CD4-positive, alpha-beta T cell (primary cell): ENCODE measurements at regions not wholly inside any gene's neighbourhood (a gene's known extent, or its start where the extent isn't known, plus 50 kb on each side); places are given as distances from the start of the nearest gene placed in this dataset.

ENCODE experiments used
- ATAC-seq: fragments of 200-7000 bp; cut with Tn5 transposase; one replicate; pipeline ENCODE4 v1.10.0; 2022; ENCODE audit warnings: mild to moderate bottlenecking; ENCODE audit not compliant: poor library complexity
- CTCF ChIA-PET: fragments of 350-600 bp; sonication (Branson Sonifier 250); formaldehyde crosslinking; loops from one replicate; lab custom pipeline; 2021; ENCODE audit warnings: antibody characterized with exemption, inconsistent platforms; lab: Charles Lee
- POLR2A ChIA-PET: fragments of 350-600 bp; sonication (Branson Sonifier 250); formaldehyde crosslinking; loops from one replicate; lab custom pipeline; 2021; ENCODE audit warnings: antibody characterized with exemption, inconsistent platforms; lab: Charles Lee
- DNase-seq, 14 experiments: peaks; one replicate each; pipeline ENCODE4 v3.0.0-alpha.2; 2013 to 2020; ENCODE audit warnings: mixed read lengths in 2 of 14
- H3K27ac ChIP-seq, 2 donors: one replicate each; pipeline versions ENCODE4 v1.5.1 to v1.7.0; 2013; ENCODE audit warnings: low read length in 2 of 2, low read depth in 1 of 2, mild to moderate bottlenecking in 1 of 2
- H3K27me3 ChIP-seq, 2 experiments: 1 replicate in 1 of 2; 2 replicates in 1 of 2; pipeline versions ENCODE4 v1.6.1 to v1.7.0; 2013; ENCODE audit warnings: low read length in 2 of 2, control low read depth in 1 of 2, mild to moderate bottlenecking in 1 of 2, moderate library complexity in 1 of 2; ENCODE audit not compliant: insufficient read depth in 2 of 2, control insufficient read depth in 1 of 2
- H3K36me3 ChIP-seq: one replicate; pipeline ENCODE4 v1.6.1; 2013; ENCODE audit warnings: low read length, control low read depth; ENCODE audit not compliant: insufficient read depth
- H3K4me1 ChIP-seq: one replicate; pipeline ENCODE4 v1.6.1; 2013; ENCODE audit warnings: low read length, control low read depth; ENCODE audit not compliant: insufficient read depth
- H3K4me3 ChIP-seq: one replicate; pipeline ENCODE4 v1.5.1; 2013; ENCODE audit warnings: mild to moderate bottlenecking, low read length, moderate library complexity
- H3K9me3 ChIP-seq, 2 experiments: 1 replicate in 1 of 2; 2 replicates in 1 of 2; pipeline versions ENCODE4 v1.6.1 to v1.7.0; 2013; ENCODE audit warnings: low read length in 2 of 2, mild to moderate bottlenecking in 2 of 2, control low read depth in 1 of 2, moderate library complexity in 1 of 2; ENCODE audit not compliant: control insufficient read depth in 1 of 2, insufficient read depth in 1 of 2
- H3K27ac Mint-ChIP-seq: one replicate; pipeline ENCODE4 v1.8.0; 2020; ENCODE audit warnings: mixed read lengths
- H3K27me3 Mint-ChIP-seq: one replicate; pipeline ENCODE4 v1.8.0; 2021; ENCODE audit warnings: mixed read lengths
- H3K36me3 Mint-ChIP-seq: one replicate; pipeline ENCODE4 v1.8.0; 2021; ENCODE audit warnings: low read depth, mixed read lengths
- H3K4me1 Mint-ChIP-seq: one replicate; pipeline ENCODE4 v1.8.0; 2021; ENCODE audit warnings: low read depth, mixed read lengths
- H3K4me3 Mint-ChIP-seq: one replicate; pipeline ENCODE4 v1.8.0; 2020; ENCODE audit warnings: mild to moderate bottlenecking, mixed read lengths
- H3K9me3 Mint-ChIP-seq: one replicate; pipeline ENCODE4 v1.8.0; 2020; ENCODE audit warnings: mixed read lengths
- CTCF ChIP-seq: fragments of 200-600 bp; IDR thresholded peaks from one replicate; pipeline ENCODE4 v1.8.0; 2022; ENCODE audit warnings: antibody characterized with exemption, mild to moderate bottlenecking
- intact Hi-C, 2 experiments: fragments of 100-400 bp; cut with DNase I in 1 of 2; cut with micrococcal nuclease in 1 of 2; formaldehyde crosslinking; loops; one replicate each; pipeline versions ENCODE4 v1.15.1 to v1.9.0; 2023 to 2025; cut with DNase I, micrococcal nuclease

- no peak for ATAC-seq
- intact Hi-C loops, result no loop called here
- H3K4me1 Mint-ChIP-seq, result no peaks in the 10 kb centered on the region
- no peak for DNase-seq
- Histone ChIP-seq H3K27me3 (no peaks in the 10 kb centered on the region), H3K36me3 (no peaks in the 10 kb centered on the region), H3K4me1 (no peaks in the 10 kb centered on the region), H3K9me3 (peaks cover 0 to 12% of the 10 kb centered on the region in 2 experiments), H3K27ac (no peak overlapping the region), H3K4me3 (no peak overlapping the region)
- H3K4me3 Mint-ChIP-seq, result no peak overlapping the region
- H3K27me3 Mint-ChIP-seq, result no peaks in the 10 kb centered on the region
- ChIA-PET CTCF (no interaction called here), POLR2A (no interaction called here)
- H3K36me3 Mint-ChIP-seq, result no peaks in the 10 kb centered on the region
- TF ChIP-seq CTCF, result no peak
- H3K27ac Mint-ChIP-seq, result no peak overlapping the region
- peaks cover 2% of the 10 kb centered on the region for H3K9me3 Mint-ChIP-seq
These were observed 194.8 kb upstream of the TBX3 start for GRCh38 chr12:114878781-114879180.

- Mint-ChIP-seq H3K27ac (no peak overlapping the region), H3K4me3 (no peak overlapping the region), H3K9me3 (peaks cover 4% of the 10 kb centered on the region), H3K27me3 (no peaks in the 10 kb centered on the region), H3K36me3 (no peaks in the 10 kb centered on the region), H3K4me1 (no peaks in the 10 kb centered on the region)
- ATAC-seq (no peak), DNase-seq (no peak)
- CTCF ChIA-PET, result no interaction called here
- Histone ChIP-seq H3K27me3 (no peaks in the 10 kb centered on the region), H3K36me3 (no peaks in the 10 kb centered on the region), H3K4me3 (no peak overlapping the region), H3K4me1 (no peaks in the 10 kb centered on the region), H3K9me3 (peaks cover 0 to 15% of the 10 kb centered on the region in 2 experiments), H3K27ac (no peak overlapping the region)
- intact Hi-C loops, result no loop called here
- no peak for TF ChIP-seq CTCF
- POLR2A ChIA-PET, result no interaction called here
These were observed 193.1 kb upstream of the TBX3 start for GRCh38 chr12:114876968-114877680.

GRCh38 chr12:114875313-114875712 is 191.3 kb upstream of the TBX3 start:
- ChIA-PET POLR2A (no interaction called here), CTCF (no interaction called here)
- ATAC-seq, result no peak
- H3K4me3 ChIP-seq, result no peak overlapping the region
- Mint-ChIP-seq H3K4me3 (no peak overlapping the region), H3K36me3 (no peaks in the 10 kb centered on the region), H3K27me3 (no peaks in the 10 kb centered on the region), H3K9me3 (peaks cover 2% of the 10 kb centered on the region), H3K4me1 (no peaks in the 10 kb centered on the region), H3K27ac (no peak overlapping the region)
- no peak overlapping the region for H3K27ac ChIP-seq
- TF ChIP-seq CTCF, result no peak
- H3K27me3 ChIP-seq, result no peaks in the 10 kb centered on the region
- intact Hi-C loops, result no loop called here
- H3K36me3 ChIP-seq, result no peaks in the 10 kb centered on the region
- peaks cover 0 to 18% of the 10 kb centered on the region in 2 experiments for H3K9me3 ChIP-seq
- no peak for DNase-seq
- no peaks in the 10 kb centered on the region for H3K4me1 ChIP-seq
